ENCODE measurements at regions not wholly inside any gene's neighbourhood (a gene's known extent, or its start where the extent isn't known, plus 50 kb on each side); places are given as distances from the start of the nearest gene placed in this dataset.

GRCh38 chr21:43354026-43354420, 72.9 kb downstream of the SIK1 start:
- peak overlapping the region; percentile 89 for H3K4me3 ChIP-seq (ENCODE audit: low read depth, low read length)
- DNase-seq (ENCODE audit: low read depth), result peak; percentile 89
- TF ChIP-seq CTCF (IDR thresholded peaks at IDR 0.05; ENCODE audit: insufficient read depth, low read depth, low read length, missing control alignments), result no peak

GRCh38 chr21:43353282-43354025, 73.5 kb downstream of the SIK1 start:
- TF ChIP-seq CTCF (IDR thresholded peaks at IDR 0.05; ENCODE audit: insufficient read depth, low read depth, low read length, missing control alignments), result no peak
- peak overlapping the region; percentile 89 for H3K4me3 ChIP-seq (ENCODE audit: low read depth, low read length)
- peak; percentile 85 for DNase-seq (ENCODE audit: low read depth)

GRCh38 chr21:43352568-43353281, 74.2 kb downstream of the SIK1 start:
- peak; percentile 100 for DNase-seq (ENCODE audit: low read depth)
- H3K4me3 ChIP-seq (ENCODE audit: low read depth, low read length), result peak overlapping the region; percentile 89
- no peak for TF ChIP-seq CTCF (IDR thresholded peaks at IDR 0.05; ENCODE audit: insufficient read depth, low read depth, low read length, missing control alignments)

GRCh38 chr21:43352154-43352537, 74.8 kb downstream of the SIK1 start:
- TF ChIP-seq CTCF (IDR thresholded peaks at IDR 0.05; ENCODE audit: insufficient read depth, low read depth, low read length, missing control alignments), result no peak
- no peak for DNase-seq (ENCODE audit: low read depth)
- no peak overlapping the region; the same call in 1 of the 2 replicates for H3K4me3 ChIP-seq (ENCODE audit: low read depth, low read length)

GRCh38 chr21:43351501-43352153, 75.3 kb downstream of the SIK1 start:
- no peak for TF ChIP-seq CTCF (IDR thresholded peaks at IDR 0.05; ENCODE audit: insufficient read depth, low read depth, low read length, missing control alignments)
- no peak overlapping the region for H3K4me3 ChIP-seq (ENCODE audit: low read depth, low read length)
- no peak for DNase-seq (ENCODE audit: low read depth)

- no peak overlapping the region for H3K4me3 ChIP-seq (ENCODE audit: low read depth, low read length)
- no peak for DNase-seq (ENCODE audit: low read depth)
- TF ChIP-seq CTCF (IDR thresholded peaks at IDR 0.05; ENCODE audit: insufficient read depth, low read depth, low read length, missing control alignments), result no peak
Measured at GRCh38 chr21:43349644-43350043, 77.3 kb downstream of the SIK1 start.
